ENCODE measurements at regions not wholly inside any gene's neighbourhood (a gene's known extent, or its start where the extent isn't known, plus 50 kb on each side); places are given as distances from the start of the nearest gene placed in this dataset.

- Mint-ChIP-seq H3K4me3 (no peak overlapping the region), H3K27me3 (ENCODE audit: low read depth) (no peaks in the 10 kb centered on the region), H3K27ac (no peak overlapping the region), H3K4me1 (peaks cover 13% of the 10 kb centered on the region), H3K9me3 (no peaks in the 10 kb centered on the region), H3K36me3 (no peaks in the 10 kb centered on the region)
- DNase-seq (ENCODE audit: low spot score) (no peak), ATAC-seq (no peak)
- TF ChIP-seq E2F4 (CRISPR knock-in tag; IDR thresholded peaks at IDR 0.05; ENCODE audit: borderline replicate concordance, low read depth) (no peak), CREB1 (CRISPR knock-in tag; IDR thresholded peaks at IDR 0.05) (no peak), ZNF396 (CRISPR knock-in tag; IDR thresholded peaks at IDR 0.05; ENCODE audit: borderline replicate concordance) (no peak), KAT7 (CRISPR knock-in tag; IDR thresholded peaks at IDR 0.05; ENCODE audit: borderline replicate concordance) (no peak), ARID4B (CRISPR knock-in tag; IDR thresholded peaks at IDR 0.05; ENCODE audit: borderline replicate concordance) (no peak)
- CTCF ChIA-PET = no interaction called here
- POLR2A ChIA-PET = no interaction called here
These were observed 100.5 kb upstream of the PCDH18 start for GRCh38 chr4:137632842-137633241.

- H3K4me3 Mint-ChIP-seq = no peak overlapping the region
- CTCF ChIA-PET = no interaction called here
- POLR2A ChIA-PET = no interaction called here
- H3K27me3 Mint-ChIP-seq (ENCODE audit: low read depth) = no peaks in the 10 kb centered on the region
- no peak overlapping the region for H3K27ac Mint-ChIP-seq
- peaks cover 17% of the 10 kb centered on the region for H3K4me1 Mint-ChIP-seq
- H3K9me3 Mint-ChIP-seq = no peaks in the 10 kb centered on the region
- ATAC-seq (no peak), DNase-seq (ENCODE audit: low spot score) (no peak)
- H3K36me3 Mint-ChIP-seq = no peaks in the 10 kb centered on the region
- TF ChIP-seq ZBTB43 (CRISPR knock-in tag; IDR thresholded peaks at IDR 0.05) (no peak), IRF1 (CRISPR knock-in tag; IDR thresholded peaks at IDR 0.05) (no peak), ZNF532 (CRISPR knock-in tag; IDR thresholded peaks at IDR 0.05; ENCODE audit: borderline replicate concordance) (no peak), PRRX2 (CRISPR knock-in tag; IDR thresholded peaks at IDR 0.05) (no peak), TP53 (CRISPR knock-in tag; IDR thresholded peaks at IDR 0.05) (no peak), FOXK1 (CRISPR knock-in tag; IDR thresholded peaks at IDR 0.05) (no peak), ZNF281 (CRISPR knock-in tag; IDR thresholded peaks at IDR 0.05) (no peak), HMGXB4 (CRISPR knock-in tag; IDR thresholded peaks at IDR 0.05) (no peak), CREM (CRISPR knock-in tag; IDR thresholded peaks at IDR 0.05) (no peak), FOXP4 (CRISPR knock-in tag; IDR thresholded peaks at IDR 0.05) (no peak)
These were observed 99.3 kb upstream of the PCDH18 start for GRCh38 chr4:137631605-137632004.
